H1 (cell line): ENCODE measurements at regions not wholly inside any gene's neighbourhood (a gene's known extent, or its start where the extent isn't known, plus 50 kb on each side); places are given as distances from the start of the nearest gene placed in this dataset.

Experiments used
- CTCF ChIA-PET: fragments of 300-600 bp; sonication (Branson Sonifier 250); formaldehyde crosslinking; loops from one replicate; lab custom pipeline; 2021; ENCODE audit not compliant: partially characterized antibody; lab: Charles Lee
- POLR2A ChIA-PET: fragments of 300-600 bp; sonication (Branson Sonifier 250); formaldehyde crosslinking; loops from one replicate; lab custom pipeline; 2021; ENCODE audit warnings: inconsistent platforms; ENCODE audit not compliant: partially characterized antibody; lab: Charles Lee
- DNase-seq, 2 experiments: peaks; one replicate each; pipeline versions ENCODE4 v3.0.0 to v3.0.0-alpha.2; 2010 to 2022; ENCODE audit warnings: low spot score in 2 of 2, low read depth in 1 of 2, mixed read lengths in 1 of 2
- FAIRE-seq: peaks from 2 replicates; lab custom pipeline; 2011; peaks lifted over from hg19 to GRCh38; lab: Jason Lieb, UNC
- H2AFZ ChIP-seq: 2 replicates; pipeline ENCODE4 v1.8.1; 2012; ENCODE audit warnings: low read length, inconsistent platforms
- H2AK5ac ChIP-seq: 2 replicates; pipeline ENCODE4 v1.6.1; 2013; ENCODE audit warnings: low read depth, low read length
- H2BK120ac ChIP-seq: replicated peaks from 2 replicates; pipeline ENCODE3; 2013; ENCODE audit warnings: low read depth, low read length, inconsistent platforms
- H2BK12ac ChIP-seq: 2 replicates; pipeline ENCODE4 v1.6.1; 2013; ENCODE audit warnings: low read depth, low read length
- H2BK15ac ChIP-seq: 2 replicates; pipeline ENCODE4 v1.6.1; 2013; ENCODE audit warnings: low read length
- H2BK20ac ChIP-seq: 2 replicates; pipeline ENCODE4 v1.6.1; 2013; ENCODE audit warnings: low read length
- H2BK5ac ChIP-seq: 2 replicates; pipeline ENCODE4 v1.6.1; 2013; ENCODE audit warnings: low read depth, low read length
- H3K14ac ChIP-seq: 2 replicates; pipeline ENCODE4 v1.6.1; 2013; ENCODE audit warnings: inconsistent platforms; ENCODE audit not compliant: insufficient read length
- H3K18ac ChIP-seq: 2 replicates; pipeline ENCODE4 v1.6.1; 2013; ENCODE audit warnings: low read length; ENCODE audit errors: extremely low read depth
- H3K23ac ChIP-seq: 2 replicates; pipeline ENCODE4 v1.6.1; 2013; ENCODE audit warnings: inconsistent platforms; ENCODE audit not compliant: insufficient read length
- H3K23me2 ChIP-seq: 2 replicates; pipeline ENCODE4 v1.6.1; 2013; ENCODE audit warnings: low read depth, low read length
- H3K27ac ChIP-seq: 2 replicates; pipeline ENCODE4 v1.6.1; 2011; ENCODE audit warnings: low read depth, low read length, inconsistent platforms
- H3K27me3 ChIP-seq, 4 experiments: replicated peaks in 1 of 4; 1 replicate in 1 of 4; 2 replicates in 3 of 4; pipeline versions ENCODE4 v1.6.1 to v1.8.1; 2011 to 2013; ENCODE audit warnings: low read length in 3 of 4, mild to moderate bottlenecking in 3 of 4, inconsistent platforms in 2 of 4, mixed read lengths in 2 of 4, moderate library complexity in 1 of 4; ENCODE audit not compliant: control insufficient read depth in 3 of 4, insufficient read depth in 3 of 4; ENCODE audit errors: extremely low read depth in 1 of 4
- H3K36me3 ChIP-seq, 4 experiments: 2 replicates each; pipeline versions ENCODE4 v1.6.1 to v1.8.1; 2011 to 2013; ENCODE audit warnings: mild to moderate bottlenecking in 4 of 4, low read length in 3 of 4, moderate library complexity in 2 of 4, control low read depth in 1 of 4, inconsistent platforms in 1 of 4; ENCODE audit not compliant: insufficient read depth in 4 of 4, control insufficient read depth in 2 of 4
- H3K4ac ChIP-seq: replicated peaks from 2 replicates; pipeline ENCODE3; 2013; ENCODE audit warnings: low read length, low read depth, mixed read lengths, inconsistent platforms; ENCODE audit not compliant: insufficient read length
- H3K4me1 ChIP-seq, 4 experiments: replicated peaks in 1 of 4; 1 replicate in 1 of 4; 2 replicates in 3 of 4; pipeline versions ENCODE4 v1.6.1 to v1.8.1; 2011 to 2013; ENCODE audit warnings: low read length in 3 of 4, inconsistent platforms in 2 of 4, mixed read lengths in 1 of 4; ENCODE audit not compliant: insufficient read depth in 4 of 4, control insufficient read depth in 3 of 4
- H3K4me2 ChIP-seq, 2 experiments: 2 replicates each; pipeline versions ENCODE4 v1.6.1 to v1.8.1; 2011 to 2013; ENCODE audit warnings: low read depth in 2 of 2, low read length in 2 of 2, control low read depth in 1 of 2, inconsistent platforms in 1 of 2, mild to moderate bottlenecking in 1 of 2; ENCODE audit not compliant: insufficient read depth in 1 of 2
- H3K4me3 ChIP-seq, 4 experiments: fragments of 200-600, 300-600 bp in 1 of 4; sonication (generic), shearing (Covaris generic), sonication (Bioruptor Twin) in 1 of 4; 2 replicates each; pipeline versions ENCODE4 v1.5.1 to v1.8.1; 2011 to 2016; ENCODE audit warnings: low read length in 4 of 4, low read depth in 3 of 4, control low read depth in 2 of 4, inconsistent platforms in 2 of 4, mild to moderate bottlenecking in 2 of 4, mixed read lengths in 1 of 4, moderate library complexity in 1 of 4; ENCODE audit not compliant: insufficient read depth in 2 of 4; ENCODE audit errors: extremely low read depth in 1 of 4
- H3K56ac ChIP-seq: replicated peaks from 2 replicates; pipeline ENCODE3; 2013; ENCODE audit warnings: low read depth, mild to moderate bottlenecking, mixed read lengths, low read length, inconsistent platforms; ENCODE audit not compliant: insufficient read length
- H3K79me1 ChIP-seq: 2 replicates; pipeline ENCODE4 v1.6.1; 2013; ENCODE audit warnings: low read depth, low read length, control low read depth
- H3K79me2 ChIP-seq, 2 experiments: 2 replicates each; pipeline versions ENCODE4 v1.6.1 to v1.8.1; 2012 to 2013; ENCODE audit warnings: low read length in 2 of 2, mild to moderate bottlenecking in 2 of 2, inconsistent platforms in 1 of 2; ENCODE audit not compliant: insufficient read depth in 2 of 2, control insufficient read depth in 1 of 2
- H3K9ac ChIP-seq, 4 experiments: replicated peaks in 1 of 4; 1 replicate in 1 of 4; 2 replicates in 3 of 4; pipeline versions ENCODE4 v1.6.1 to v1.8.1; 2011 to 2013; ENCODE audit warnings: low read depth in 3 of 4, low read length in 3 of 4, control low read depth in 2 of 4, mild to moderate bottlenecking in 2 of 4, moderate library complexity in 2 of 4, inconsistent platforms in 1 of 4; ENCODE audit errors: extremely low read depth in 1 of 4
- H3K9me3 ChIP-seq, 2 experiments: 2 replicates each; pipeline versions ENCODE4 v1.6.1 to v1.8.1; 2012 to 2013; ENCODE audit warnings: mild to moderate bottlenecking in 2 of 2, moderate library complexity in 2 of 2, control low read depth in 1 of 2, inconsistent platforms in 1 of 2, low read depth in 1 of 2, low read length in 1 of 2, mixed read lengths in 1 of 2; ENCODE audit not compliant: insufficient read depth in 2 of 2
- H4K20me1 ChIP-seq, 2 experiments: replicated peaks in 1 of 2; 2 replicates each; pipeline versions ENCODE3 to v1.8.1; 2011 to 2013; ENCODE audit warnings: inconsistent platforms in 2 of 2, low read length in 2 of 2, mild to moderate bottlenecking in 1 of 2; ENCODE audit not compliant: insufficient read depth in 2 of 2, control insufficient read depth in 1 of 2
- H4K5ac ChIP-seq: 2 replicates; pipeline ENCODE4 v1.6.1; 2013; ENCODE audit warnings: low read length, low read depth, mixed read lengths, inconsistent platforms; ENCODE audit not compliant: insufficient read length
- H4K8ac ChIP-seq: 2 replicates; pipeline ENCODE4 v1.8.0; 2013; ENCODE audit warnings: mild to moderate bottlenecking, moderate library complexity, low read length, inconsistent platforms; ENCODE audit not compliant: insufficient read depth; ENCODE audit errors: extremely low read depth
- H4K91ac ChIP-seq: replicated peaks from 2 replicates; pipeline ENCODE3; 2013; ENCODE audit warnings: low read length, mixed read lengths, inconsistent platforms; ENCODE audit not compliant: insufficient read length
- CTBP2 ChIP-seq: IDR thresholded peaks from 2 replicates; pipeline ENCODE4 v1.7.0; 2011; ENCODE audit warnings: borderline replicate concordance, mild to moderate bottlenecking, moderate library complexity, mixed read lengths, low read length; ENCODE audit not compliant: insufficient read depth, insufficient read length
- EGR1 ChIP-seq: IDR thresholded peaks from 2 replicates; pipeline ENCODE4 v1.6.1; 2011; ENCODE audit warnings: low read depth, low read length, borderline replicate concordance
- KDM4A ChIP-seq: IDR thresholded peaks from one replicate; pipeline ENCODE4 v1.7.1; 2012; ENCODE audit warnings: low read depth, mild to moderate bottlenecking, moderate library complexity, low read length, inconsistent platforms; ENCODE audit not compliant: severe bottlenecking
- POLR2AphosphoS5 ChIP-seq: IDR thresholded peaks from 2 replicates; pipeline ENCODE4 v1.6.1; 2011; ENCODE audit warnings: low read depth, low read length
- POU5F1 ChIP-seq: IDR thresholded peaks from 2 replicates; pipeline ENCODE4 v1.6.1; 2011; ENCODE audit warnings: low read depth, mild to moderate bottlenecking, low read length, moderate library complexity
- RBBP5 ChIP-seq: IDR thresholded peaks from 2 replicates; pipeline ENCODE4 v1.7.1; 2012; ENCODE audit warnings: low read depth, mild to moderate bottlenecking, inconsistent platforms, low read length, moderate library complexity, borderline replicate concordance
- RNF2 ChIP-seq: fragments of 200-900, 300-1000 bp; sonication (generic); IDR thresholded peaks from 2 replicates; pipeline ENCODE4 v1.7.1; 2016; ENCODE audit warnings: borderline replicate concordance, low read depth, mild to moderate bottlenecking, antibody characterized with exemption, low read length; ENCODE audit not compliant: poor library complexity, severe bottlenecking; ENCODE audit errors: missing control alignments
- SRF ChIP-seq: IDR thresholded peaks from 2 replicates; pipeline ENCODE4 v1.6.1; 2011; ENCODE audit warnings: mild to moderate bottlenecking, low read depth, low read length, moderate library complexity
- USF2 ChIP-seq: IDR thresholded peaks from 2 replicates; pipeline ENCODE4 v1.6.1; 2011; ENCODE audit warnings: low read length, improper control_type of control experiment
- ZNF274 ChIP-seq: IDR thresholded peaks from 2 replicates; pipeline ENCODE4 v1.7.0; 2012; ENCODE audit warnings: low read length, borderline replicate concordance; ENCODE audit errors: extremely low read depth
- WGBS, 2 experiments: shearing (Covaris generic) in 1 of 2; methylation state at CpG; one replicate each; pipeline versions ENCODE4 v1.1.6 to v1.1.7; 2013 to 2015; ENCODE audit warnings: low lambda C conversion rate in 2 of 2, mixed read lengths in 2 of 2, inconsistent platforms in 1 of 2, low coverage in 1 of 2, missing lambda C conversion rate in 1 of 2; ENCODE audit not compliant: insufficient replicate concordance in 2 of 2, insufficient coverage in 1 of 2, insufficient read length in 1 of 2; ENCODE audit errors: extremely low coverage in 1 of 2, missing lambda C conversion rate in 1 of 2; 5-methylcytosine and 5-hydroxymethylcytosine counted together

GRCh38 chr4:18440527-18441202 is 419.1 kb upstream of the LCORL start:
- Histone ChIP-seq H3K4me1 (no peaks in the 10 kb centered on the region), H3K4me2 (no peak overlapping the region), H3K4ac (no peak overlapping the region), H3K23me2 (no peaks in the 10 kb centered on the region), H2BK5ac (no peak overlapping the region), H4K8ac (no peak overlapping the region), H3K4me3 (no peak overlapping the region), H2BK15ac (no peak overlapping the region), H2AFZ (no peak overlapping the region), H4K5ac (no peak overlapping the region), H4K20me1 (no peaks in the 10 kb centered on the region), H3K9me3 (peaks cover 46 to 60% of the 10 kb centered on the region in 2 experiments), H4K91ac (no peak overlapping the region), H3K9ac (no peak overlapping the region), H2BK20ac (no peak overlapping the region), H3K36me3 (no peaks in the 10 kb centered on the region), H3K27me3 (no peaks in the 10 kb centered on the region), H3K56ac (no peak overlapping the region), H3K79me2 (no peaks in the 10 kb centered on the region), H3K79me1 (no peaks in the 10 kb centered on the region), H3K18ac (no peak overlapping the region), H3K23ac (no peak overlapping the region), H2BK12ac (no peak overlapping the region), H2BK120ac (no peak overlapping the region), H3K27ac (no peak overlapping the region), H2AK5ac (no peak overlapping the region), H3K14ac (no peak overlapping the region)
- 56% methylated on average over 7 of the region's 7 CpGs; no CpG with 5 or more reads in 1 of the 2 experiments for WGBS, 2 experiments
- DNase-seq (no peak), FAIRE-seq (no peak)
- POLR2A ChIA-PET, result no interaction called here
- CTCF ChIA-PET, result no interaction called here
- TF ChIP-seq USF2, result no peak
- no peak for TF ChIP-seq KDM4A
- no peak for TF ChIP-seq POLR2AphosphoS5
- TF ChIP-seq ZNF274, result no peak
- TF ChIP-seq SRF, result no peak
- no peak for TF ChIP-seq RNF2
- TF ChIP-seq POU5F1, result no peak
- TF ChIP-seq RBBP5, result no peak
- no peak for TF ChIP-seq EGR1
- TF ChIP-seq CTBP2, result no peak
